OCI-LY3 (cell line): ENCODE measurements at regions not wholly inside any gene's neighbourhood (a gene's known extent, or its start where the extent isn't known, plus 50 kb on each side); places are given as distances from the start of the nearest gene placed in this dataset.

Experiments used
- CTCF ChIP-seq: fragments of 200-600, 300-600 bp; sonication (generic); IDR thresholded peaks from 2 replicates; pipeline ENCODE4 v1.5.1; 2014; ENCODE audit warnings: antibody characterized with exemption, low read length, low read depth
- EZH2phosphoT487 ChIP-seq: fragments of 200-600 bp; shearing (Covaris generic); IDR thresholded peaks from 2 replicates; pipeline ENCODE4 v1.6.1; 2018; ENCODE audit warnings: antibody characterized with exemption, mixed run types, low read depth

DNA sequence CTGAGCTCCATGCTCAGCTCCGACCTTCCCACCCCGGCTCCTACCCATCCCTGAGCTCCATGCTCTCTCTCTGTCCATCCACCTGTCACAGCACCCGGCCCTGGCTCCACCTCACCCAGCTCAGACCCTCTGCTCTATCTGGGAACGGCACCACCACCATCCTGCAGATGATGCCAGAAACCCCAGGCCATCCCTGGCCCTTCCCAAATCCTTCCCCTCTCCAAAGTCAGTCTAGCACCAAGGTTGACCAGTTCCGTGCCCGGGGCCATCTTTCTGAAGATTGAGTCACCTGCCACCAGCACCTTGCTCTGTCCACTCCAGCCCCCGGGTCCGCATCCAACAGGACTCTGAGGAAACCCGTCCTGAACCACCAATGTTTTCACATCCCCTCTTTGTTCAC, 969.6 kb downstream of the BRD1 start:
- TF ChIP-seq CTCF (no peak), EZH2phosphoT487 (no peak)
